SK-N-SH treated with all-trans-retinoic acid at 6 μM for 48 hours (cell line): ENCODE measurements at regions not wholly inside any gene's neighbourhood (a gene's known extent, or its start where the extent isn't known, plus 50 kb on each side); places are given as distances from the start of the nearest gene placed in this dataset.

Experiments
- ATAC-seq: fragments of 200-7000 bp; cut with Tn5 transposase; 3 replicates; pipeline ENCODE4 v1.9.1; 2020; ENCODE audit warnings: mild to moderate bottlenecking, moderate library complexity
- ARNTL ChIP-seq: fragments of 450-650 bp; formaldehyde crosslinking; IDR thresholded peaks from 2 replicates; pipeline ENCODE4 v1.5.0; 2020; ENCODE audit warnings: low read depth, mild to moderate bottlenecking, moderate library complexity, borderline replicate concordance
- BACH2 ChIP-seq: fragments of 250-450 bp; sonication (Bioruptor Pico); IDR thresholded peaks from 2 replicates; pipeline ENCODE4 v1.9.0; 2021; ENCODE audit warnings: mild to moderate bottlenecking, borderline replicate concordance
- CSDC2 ChIP-seq: fragments of 250-450 bp; sonication (Bioruptor Pico); IDR thresholded peaks from 2 replicates; pipeline ENCODE4 v1.5.0; 2020; ENCODE audit warnings: mild to moderate bottlenecking, moderate library complexity
- ESRRG ChIP-seq: fragments of 250-450 bp; sonication (Bioruptor Pico); IDR thresholded peaks from 2 replicates; pipeline ENCODE4 v1.6.1; 2021; ENCODE audit warnings: mild to moderate bottlenecking
- ISL1 ChIP-seq: fragments of 250-450 bp; sonication (Bioruptor Pico); IDR thresholded peaks from 2 replicates; pipeline ENCODE4 v2.1.2; 2022; ENCODE audit warnings: mild to moderate bottlenecking, moderate library complexity
- PPARA ChIP-seq: fragments of 250-450 bp; sonication (Bioruptor Pico); IDR thresholded peaks from 2 replicates; pipeline ENCODE4 v1.5.0; 2020; ENCODE audit warnings: mild to moderate bottlenecking, borderline replicate concordance
- RARB ChIP-seq: fragments of 250-450 bp; sonication (Bioruptor Pico); IDR thresholded peaks from 2 replicates; pipeline ENCODE4 v1.8.0; 2021; ENCODE audit warnings: mild to moderate bottlenecking, moderate library complexity
- SNAI2 ChIP-seq: fragments of 250-450 bp; sonication (Bioruptor Pico); IDR thresholded peaks from 2 replicates; pipeline ENCODE4 v1.5.0; 2020; ENCODE audit warnings: mild to moderate bottlenecking, moderate library complexity
- TCF4 ChIP-seq: fragments of 250-450 bp; sonication (Bioruptor Pico); IDR thresholded peaks from 2 replicates; pipeline ENCODE4 v1.8.0; 2021; ENCODE audit warnings: mild to moderate bottlenecking, moderate library complexity, borderline replicate concordance
- TOX ChIP-seq: fragments of 250-450 bp; sonication (Bioruptor Pico); IDR thresholded peaks from 2 replicates; pipeline ENCODE4 v1.8.0; 2021; ENCODE audit warnings: mild to moderate bottlenecking, moderate library complexity, borderline replicate concordance
- ZFP3 ChIP-seq: fragments of 250-450 bp; sonication (Bioruptor Pico); IDR thresholded peaks from 2 replicates; pipeline ENCODE4 v1.5.0; 2020; ENCODE audit warnings: mild to moderate bottlenecking, moderate library complexity
- ZFP30 ChIP-seq: fragments of 450-650 bp; formaldehyde crosslinking; IDR thresholded peaks from 2 replicates; pipeline ENCODE4 v1.5.0; 2022; ENCODE audit warnings: mild to moderate bottlenecking, moderate library complexity
- ZNF70 ChIP-seq: fragments of 450-650 bp; formaldehyde crosslinking; IDR thresholded peaks from 2 replicates; pipeline ENCODE4 v1.5.0; 2020; ENCODE audit warnings: mild to moderate bottlenecking, moderate library complexity
- ZNF8 ChIP-seq: fragments of 450-650 bp; formaldehyde crosslinking; IDR thresholded peaks from 2 replicates; pipeline ENCODE4 v1.5.0; 2020; ENCODE audit warnings: mild to moderate bottlenecking, moderate library complexity
- TF ChIP-seq, protein P1 (sequence below): fragments of 250-450 bp; sonication (Bioruptor Pico); IDR thresholded peaks from 2 replicates; pipeline ENCODE4 v1.5.1; 2021; ENCODE audit warnings: mild to moderate bottlenecking, moderate library complexity
- TF ChIP-seq, protein P2 (sequence below): fragments of 250-450 bp; sonication (Bioruptor Pico); IDR thresholded peaks from 2 replicates; pipeline ENCODE4 v1.5.1; 2020; ENCODE audit warnings: low read depth, mild to moderate bottlenecking, moderate library complexity
- TF ChIP-seq, protein P3 (sequence below): fragments of 250-450 bp; sonication (Bioruptor Pico); IDR thresholded peaks from 2 replicates; pipeline ENCODE4 v1.8.0; 2020; ENCODE audit warnings: mild to moderate bottlenecking, moderate library complexity, borderline replicate concordance
- TF ChIP-seq, protein P4 (sequence below): fragments of 250-450 bp; sonication (Bioruptor Pico); IDR thresholded peaks from 2 replicates; pipeline ENCODE4 v1.5.0; 2020; ENCODE audit warnings: mild to moderate bottlenecking, moderate library complexity

DNA sequence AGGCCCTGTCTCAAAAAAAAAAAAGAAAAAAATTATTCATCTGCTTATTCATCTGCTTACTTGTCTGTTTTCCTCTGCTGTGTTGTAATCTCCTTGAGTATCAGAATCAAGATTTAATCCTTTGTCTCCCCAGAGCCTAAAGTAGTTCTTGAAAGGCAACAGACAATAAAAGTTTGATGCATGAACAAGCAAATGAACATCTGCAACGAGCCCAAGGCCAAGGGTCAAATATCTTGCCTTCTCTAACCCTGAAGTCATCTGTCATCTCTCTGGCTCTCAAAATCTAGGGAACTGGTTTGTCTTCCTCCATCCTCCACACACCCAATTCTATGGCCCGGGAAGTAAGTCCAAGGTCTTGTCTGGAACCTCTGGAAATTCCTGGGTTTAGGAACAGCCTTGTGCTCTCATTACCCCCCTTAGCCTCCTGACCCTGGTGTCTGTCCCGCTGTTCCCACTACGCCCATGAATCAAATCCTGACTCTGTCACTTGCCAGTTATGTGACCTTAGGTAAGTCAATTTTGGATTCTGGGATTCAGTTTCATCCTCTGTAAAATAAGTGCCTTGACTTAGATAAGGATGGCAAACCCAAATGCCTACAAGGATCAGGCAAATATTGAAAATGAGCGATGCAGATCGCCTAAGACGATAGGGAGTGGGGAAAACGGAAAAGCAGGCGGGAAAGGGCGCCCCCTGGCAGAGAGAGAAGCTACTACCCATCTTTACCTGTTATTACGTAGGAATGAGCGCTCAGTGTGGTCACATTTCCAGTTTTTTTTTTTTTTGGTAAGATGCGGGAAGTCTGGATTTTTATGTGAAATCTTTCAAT lies 102.7 kb upstream of the DHX15 start (continued):
- TF ChIP-seq, protein P1, sequence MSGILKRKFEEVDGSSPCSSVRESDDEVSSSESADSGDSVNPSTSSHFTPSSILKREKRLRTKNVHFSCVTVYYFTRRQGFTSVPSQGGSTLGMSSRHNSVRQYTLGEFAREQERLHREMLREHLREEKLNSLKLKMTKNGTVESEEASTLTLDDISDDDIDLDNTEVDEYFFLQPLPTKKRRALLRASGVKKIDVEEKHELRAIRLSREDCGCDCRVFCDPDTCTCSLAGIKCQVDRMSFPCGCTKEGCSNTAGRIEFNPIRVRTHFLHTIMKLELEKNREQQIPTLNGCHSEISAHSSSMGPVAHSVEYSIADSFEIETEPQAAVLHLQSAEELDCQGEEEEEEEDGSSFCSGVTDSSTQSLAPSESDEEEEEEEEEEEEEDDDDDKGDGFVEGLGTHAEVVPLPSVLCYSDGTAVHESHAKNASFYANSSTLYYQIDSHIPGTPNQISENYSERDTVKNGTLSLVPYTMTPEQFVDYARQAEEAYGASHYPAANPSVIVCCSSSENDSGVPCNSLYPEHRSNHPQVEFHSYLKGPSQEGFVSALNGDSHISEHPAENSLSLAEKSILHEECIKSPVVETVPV (CRISPR knock-in tag) = no peak
- TF ChIP-seq ARNTL (CRISPR knock-in tag) (no peak), PPARA (CRISPR knock-in tag) (no peak), BACH2 (CRISPR knock-in tag) (no peak), SNAI2 (CRISPR knock-in tag) (no peak), ISL1 (CRISPR knock-in tag) (no peak)
- TF ChIP-seq, protein P2, sequence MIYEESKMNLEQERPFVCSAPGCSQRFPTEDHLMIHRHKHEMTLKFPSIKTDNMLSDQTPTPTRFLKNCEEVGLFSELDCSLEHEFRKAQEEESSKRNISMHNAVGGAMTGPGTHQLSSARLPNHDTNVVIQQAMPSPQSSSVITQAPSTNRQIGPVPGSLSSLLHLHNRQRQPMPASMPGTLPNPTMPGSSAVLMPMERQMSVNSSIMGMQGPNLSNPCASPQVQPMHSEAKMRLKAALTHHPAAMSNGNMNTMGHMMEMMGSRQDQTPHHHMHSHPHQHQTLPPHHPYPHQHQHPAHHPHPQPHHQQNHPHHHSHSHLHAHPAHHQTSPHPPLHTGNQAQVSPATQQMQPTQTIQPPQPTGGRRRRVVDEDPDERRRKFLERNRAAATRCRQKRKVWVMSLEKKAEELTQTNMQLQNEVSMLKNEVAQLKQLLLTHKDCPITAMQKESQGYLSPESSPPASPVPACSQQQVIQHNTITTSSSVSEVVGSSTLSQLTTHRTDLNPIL (CRISPR knock-in tag) = no peak
- TF ChIP-seq, protein P3, sequence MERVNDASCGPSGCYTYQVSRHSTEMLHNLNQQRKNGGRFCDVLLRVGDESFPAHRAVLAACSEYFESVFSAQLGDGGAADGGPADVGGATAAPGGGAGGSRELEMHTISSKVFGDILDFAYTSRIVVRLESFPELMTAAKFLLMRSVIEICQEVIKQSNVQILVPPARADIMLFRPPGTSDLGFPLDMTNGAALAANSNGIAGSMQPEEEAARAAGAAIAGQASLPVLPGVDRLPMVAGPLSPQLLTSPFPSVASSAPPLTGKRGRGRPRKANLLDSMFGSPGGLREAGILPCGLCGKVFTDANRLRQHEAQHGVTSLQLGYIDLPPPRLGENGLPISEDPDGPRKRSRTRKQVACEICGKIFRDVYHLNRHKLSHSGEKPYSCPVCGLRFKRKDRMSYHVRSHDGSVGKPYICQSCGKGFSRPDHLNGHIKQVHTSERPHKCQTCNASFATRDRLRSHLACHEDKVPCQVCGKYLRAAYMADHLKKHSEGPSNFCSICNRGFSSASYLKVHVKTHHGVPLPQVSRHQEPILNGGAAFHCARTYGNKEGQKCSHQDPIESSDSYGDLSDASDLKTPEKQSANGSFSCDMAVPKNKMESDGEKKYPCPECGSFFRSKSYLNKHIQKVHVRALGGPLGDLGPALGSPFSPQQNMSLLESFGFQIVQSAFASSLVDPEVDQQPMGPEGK (CRISPR knock-in tag) = no peak

DNA sequence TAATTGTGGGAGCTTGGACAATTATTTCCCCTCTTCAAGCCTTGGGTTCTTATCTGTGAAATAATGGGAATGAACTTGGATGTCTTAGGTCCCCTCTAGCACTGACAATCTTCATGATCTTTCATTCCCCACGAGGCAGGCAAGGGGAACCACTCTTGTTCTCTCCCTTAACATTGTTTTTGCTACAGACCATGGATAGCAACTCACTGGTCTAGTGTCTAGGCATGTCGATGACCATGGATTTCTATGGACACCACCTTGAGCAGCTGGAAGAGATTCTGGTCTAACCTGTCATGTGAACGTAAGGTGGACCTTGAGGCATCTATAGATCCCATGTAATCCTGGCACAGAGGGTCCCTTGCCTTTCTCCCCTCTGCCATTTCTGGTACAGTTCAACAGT lies 104.1 kb upstream of the DHX15 start:
- TF ChIP-seq ZFP30 (CRISPR knock-in tag) (no peak), BACH2 (CRISPR knock-in tag) (no peak), ZNF8 (CRISPR knock-in tag) (no peak), TOX (CRISPR knock-in tag) (no peak)
- TF ChIP-seq, protein P1 (CRISPR knock-in tag) = no peak
- ATAC-seq = no peak

DNA sequence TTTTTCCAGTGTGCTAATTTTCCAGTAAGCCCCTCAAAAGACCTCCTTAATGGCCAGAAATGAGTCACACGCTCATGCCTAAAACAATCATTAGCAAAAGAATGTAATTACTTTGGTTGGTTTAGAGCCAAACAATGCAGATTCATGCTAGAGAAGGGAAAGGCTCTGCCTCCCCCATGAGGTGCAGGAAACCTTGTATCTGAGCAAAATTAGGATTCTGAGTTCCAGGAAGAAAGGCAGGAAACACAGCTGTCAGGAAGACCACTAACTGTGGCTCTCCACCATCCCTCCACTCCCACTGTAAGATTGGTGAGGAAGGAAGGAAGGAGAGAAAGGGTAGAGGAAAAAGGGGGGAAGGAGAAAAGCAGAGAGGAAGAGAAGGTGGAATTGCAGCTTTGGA lies 104.9 kb upstream of the DHX15 start:
- no peak for ATAC-seq
- TF ChIP-seq CSDC2 (CRISPR knock-in tag) = no peak
- no peak for TF ChIP-seq ZNF8 (CRISPR knock-in tag)
- TF ChIP-seq, protein P1 (CRISPR knock-in tag) = no peak
- no peak for TF ChIP-seq ZFP3
- TF ChIP-seq ESRRG = no peak
- TF ChIP-seq, protein P4, sequence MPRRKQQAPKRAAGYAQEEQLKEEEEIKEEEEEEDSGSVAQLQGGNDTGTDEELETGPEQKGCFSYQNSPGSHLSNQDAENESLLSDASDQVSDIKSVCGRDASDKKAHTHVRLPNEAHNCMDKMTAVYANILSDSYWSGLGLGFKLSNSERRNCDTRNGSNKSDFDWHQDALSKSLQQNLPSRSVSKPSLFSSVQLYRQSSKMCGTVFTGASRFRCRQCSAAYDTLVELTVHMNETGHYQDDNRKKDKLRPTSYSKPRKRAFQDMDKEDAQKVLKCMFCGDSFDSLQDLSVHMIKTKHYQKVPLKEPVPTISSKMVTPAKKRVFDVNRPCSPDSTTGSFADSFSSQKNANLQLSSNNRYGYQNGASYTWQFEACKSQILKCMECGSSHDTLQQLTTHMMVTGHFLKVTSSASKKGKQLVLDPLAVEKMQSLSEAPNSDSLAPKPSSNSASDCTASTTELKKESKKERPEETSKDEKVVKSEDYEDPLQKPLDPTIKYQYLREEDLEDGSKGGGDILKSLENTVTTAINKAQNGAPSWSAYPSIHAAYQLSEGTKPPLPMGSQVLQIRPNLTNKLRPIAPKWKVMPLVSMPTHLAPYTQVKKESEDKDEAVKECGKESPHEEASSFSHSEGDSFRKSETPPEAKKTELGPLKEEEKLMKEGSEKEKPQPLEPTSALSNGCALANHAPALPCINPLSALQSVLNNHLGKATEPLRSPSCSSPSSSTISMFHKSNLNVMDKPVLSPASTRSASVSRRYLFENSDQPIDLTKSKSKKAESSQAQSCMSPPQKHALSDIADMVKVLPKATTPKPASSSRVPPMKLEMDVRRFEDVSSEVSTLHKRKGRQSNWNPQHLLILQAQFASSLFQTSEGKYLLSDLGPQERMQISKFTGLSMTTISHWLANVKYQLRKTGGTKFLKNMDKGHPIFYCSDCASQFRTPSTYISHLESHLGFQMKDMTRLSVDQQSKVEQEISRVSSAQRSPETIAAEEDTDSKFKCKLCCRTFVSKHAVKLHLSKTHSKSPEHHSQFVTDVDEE (CRISPR knock-in tag) = no peak
- TF ChIP-seq ZNF70 (CRISPR knock-in tag) = no peak
- no peak for TF ChIP-seq TOX (CRISPR knock-in tag)
- TF ChIP-seq SNAI2 (CRISPR knock-in tag) = no peak
- no peak for TF ChIP-seq ISL1 (CRISPR knock-in tag)
- no peak for TF ChIP-seq RARB (CRISPR knock-in tag)
- TF ChIP-seq PPARA (CRISPR knock-in tag) = no peak
- TF ChIP-seq, protein P2 (CRISPR knock-in tag) = no peak
- TF ChIP-seq TCF4 (CRISPR knock-in tag) = no peak
- TF ChIP-seq ZFP30 (CRISPR knock-in tag) = no peak
